Smooth muscle cell (in vitro differentiated cells): ENCODE measurements at regions not wholly inside any gene's neighbourhood (a gene's known extent, or its start where the extent isn't known, plus 50 kb on each side); places are given as distances from the start of the nearest gene placed in this dataset.

Experiments
- DNase-seq: peaks from one replicate; lab custom pipeline; 2025; ENCODE audit not compliant: unreplicated experiment; lab: John Stamatoyannopoulos, UW
- H2AFZ ChIP-seq: fragments of 200-600 bp; sonication (generic); 2 replicates; pipeline ENCODE4 v1.6.0; 2016; ENCODE audit warnings: antibody characterized with exemption, low read depth, mild to moderate bottlenecking
- H3F3A ChIP-seq: fragments of 200-600 bp; sonication (generic); 2 replicates; pipeline ENCODE4 v1.6.0; 2017; ENCODE audit warnings: antibody characterized with exemption, low read depth
- H3K27ac ChIP-seq: fragments of 200-600 bp; sonication (generic); 2 replicates; pipeline ENCODE4 v1.5.1; 2016; ENCODE audit warnings: low read depth, mild to moderate bottlenecking
- H3K27me3 ChIP-seq: fragments of 200-600 bp; sonication (generic); 2 replicates; pipeline ENCODE4 v1.6.1; 2016; ENCODE audit warnings: low read depth, mild to moderate bottlenecking
- H3K36me3 ChIP-seq: fragments of 200-600 bp; sonication (generic); 2 replicates; pipeline ENCODE4 v1.5.1; 2016; ENCODE audit warnings: low read depth
- H3K4me1 ChIP-seq: fragments of 200-600 bp; sonication (generic); 2 replicates; pipeline ENCODE4 v1.5.1; 2016; ENCODE audit warnings: low read depth
- H3K4me2 ChIP-seq: fragments of 200-600 bp; sonication (generic); 2 replicates; pipeline ENCODE4 v1.6.0; 2016; ENCODE audit warnings: mild to moderate bottlenecking
- H3K4me3 ChIP-seq: fragments of 200-600 bp; sonication (generic); 2 replicates; pipeline ENCODE4 v1.5.1; 2016; ENCODE audit warnings: mild to moderate bottlenecking
- H3K79me2 ChIP-seq: fragments of 200-600 bp; sonication (generic); 2 replicates; pipeline ENCODE4 v1.6.0; 2016; ENCODE audit warnings: low read depth, mild to moderate bottlenecking
- H3K9ac ChIP-seq: fragments of 200-600 bp; sonication (generic); 2 replicates; pipeline ENCODE4 v1.6.0; 2016; ENCODE audit warnings: low read depth
- H3K9me3 ChIP-seq: fragments of 200-600 bp; sonication (generic); replicated peaks from 2 replicates; pipeline ENCODE4 v1.5.1; 2016; ENCODE audit warnings: low read depth
- H4K20me1 ChIP-seq: fragments of 200-600 bp; sonication (generic); 2 replicates; pipeline ENCODE4 v1.6.0; 2016; ENCODE audit warnings: low read depth
- WGBS: methylation state at CpG from one replicate; pipeline ENCODE4 v1.1.7; 2016; ENCODE audit warnings: low lambda C conversion rate; 5-methylcytosine and 5-hydroxymethylcytosine counted together
- TF ChIP-seq, protein P1 (sequence below): fragments of 200-600 bp; sonication (generic); IDR thresholded peaks from 2 replicates; pipeline ENCODE4 v1.5.1; 2017; ENCODE audit warnings: borderline replicate concordance, mild to moderate bottlenecking, antibody characterized with exemption; ENCODE audit not compliant: insufficient read depth, poor library complexity, severe bottlenecking

DNA sequence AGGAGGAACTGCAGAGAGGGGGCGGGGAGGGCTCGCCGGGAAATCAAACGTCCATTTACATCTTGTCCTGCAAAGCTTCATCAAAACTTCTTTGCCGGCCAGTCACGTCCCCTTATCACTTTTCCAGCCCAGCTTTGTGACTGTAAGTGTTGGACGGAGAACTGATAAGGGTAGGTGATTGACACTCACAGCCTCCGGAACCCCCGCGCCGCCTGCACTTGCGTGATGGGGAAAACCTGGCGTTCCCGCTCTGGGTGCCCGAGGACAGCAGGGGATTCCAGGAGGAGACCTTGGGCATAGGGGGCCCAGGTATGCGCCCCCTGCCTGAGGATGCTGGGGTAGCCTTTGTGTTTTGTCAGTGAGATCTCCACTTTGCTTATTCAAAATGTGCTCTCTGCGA is 72.8 kb upstream of the ANKRD34C start:
- H3K4me3 ChIP-seq: no peak overlapping the region
- no peak overlapping the region for H2AFZ ChIP-seq
- peaks cover 11% of the 10 kb centered on the region for H3K4me1 ChIP-seq
- TF ChIP-seq, protein P1, sequence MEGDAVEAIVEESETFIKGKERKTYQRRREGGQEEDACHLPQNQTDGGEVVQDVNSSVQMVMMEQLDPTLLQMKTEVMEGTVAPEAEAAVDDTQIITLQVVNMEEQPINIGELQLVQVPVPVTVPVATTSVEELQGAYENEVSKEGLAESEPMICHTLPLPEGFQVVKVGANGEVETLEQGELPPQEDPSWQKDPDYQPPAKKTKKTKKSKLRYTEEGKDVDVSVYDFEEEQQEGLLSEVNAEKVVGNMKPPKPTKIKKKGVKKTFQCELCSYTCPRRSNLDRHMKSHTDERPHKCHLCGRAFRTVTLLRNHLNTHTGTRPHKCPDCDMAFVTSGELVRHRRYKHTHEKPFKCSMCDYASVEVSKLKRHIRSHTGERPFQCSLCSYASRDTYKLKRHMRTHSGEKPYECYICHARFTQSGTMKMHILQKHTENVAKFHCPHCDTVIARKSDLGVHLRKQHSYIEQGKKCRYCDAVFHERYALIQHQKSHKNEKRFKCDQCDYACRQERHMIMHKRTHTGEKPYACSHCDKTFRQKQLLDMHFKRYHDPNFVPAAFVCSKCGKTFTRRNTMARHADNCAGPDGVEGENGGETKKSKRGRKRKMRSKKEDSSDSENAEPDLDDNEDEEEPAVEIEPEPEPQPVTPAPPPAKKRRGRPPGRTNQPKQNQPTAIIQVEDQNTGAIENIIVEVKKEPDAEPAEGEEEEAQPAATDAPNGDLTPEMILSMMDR: no peak
- no peaks in the 10 kb centered on the region for H3K9me3 ChIP-seq
- H3K79me2 ChIP-seq: no peaks in the 10 kb centered on the region
- H3K4me2 ChIP-seq: no peak overlapping the region
- no peaks in the 10 kb centered on the region for H3F3A ChIP-seq
- H3K36me3 ChIP-seq: no peaks in the 10 kb centered on the region
- no peak for DNase-seq
- H4K20me1 ChIP-seq: no peaks in the 10 kb centered on the region
- 9% methylated on average over 17 of the region's 17 CpGs for WGBS
- H3K27me3 ChIP-seq: peaks cover 32% of the 10 kb centered on the region
- no peak overlapping the region for H3K9ac ChIP-seq
- no peak overlapping the region for H3K27ac ChIP-seq

DNA sequence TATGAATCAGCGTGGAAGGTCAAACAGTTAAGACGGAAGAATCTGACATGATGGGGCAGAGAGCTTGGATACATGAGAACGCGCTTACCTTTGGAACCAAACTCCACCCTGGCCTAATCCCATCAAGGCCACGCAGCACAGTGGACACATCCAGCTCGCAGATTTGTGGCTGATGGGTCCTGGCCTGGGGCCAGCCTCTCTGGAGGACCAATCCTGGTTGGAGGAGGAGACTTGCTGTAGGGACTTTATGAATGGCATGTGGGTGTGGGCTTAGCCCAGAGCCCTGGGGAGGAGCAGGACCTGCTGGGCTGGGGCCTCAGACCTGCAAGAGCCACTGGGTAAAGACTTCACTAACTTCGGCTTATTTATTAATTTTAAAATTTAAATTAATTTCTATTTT is 73.4 kb upstream of the ANKRD34C start:
- no peak for DNase-seq
- no peak overlapping the region for H3K9ac ChIP-seq
- H4K20me1 ChIP-seq: no peaks in the 10 kb centered on the region
- no peak overlapping the region for H2AFZ ChIP-seq
- no peak overlapping the region for H3K4me2 ChIP-seq
- H3F3A ChIP-seq: no peaks in the 10 kb centered on the region
- H3K27me3 ChIP-seq: peaks cover 32% of the 10 kb centered on the region
- no peak overlapping the region for H3K27ac ChIP-seq
- WGBS: 90% methylated on average over 7 of the region's 7 CpGs
- peaks cover 11% of the 10 kb centered on the region for H3K4me1 ChIP-seq
- no peaks in the 10 kb centered on the region for H3K9me3 ChIP-seq
- H3K4me3 ChIP-seq: no peak overlapping the region
- no peaks in the 10 kb centered on the region for H3K79me2 ChIP-seq
- TF ChIP-seq, protein P1: no peak
- H3K36me3 ChIP-seq: no peaks in the 10 kb centered on the region

DNA sequence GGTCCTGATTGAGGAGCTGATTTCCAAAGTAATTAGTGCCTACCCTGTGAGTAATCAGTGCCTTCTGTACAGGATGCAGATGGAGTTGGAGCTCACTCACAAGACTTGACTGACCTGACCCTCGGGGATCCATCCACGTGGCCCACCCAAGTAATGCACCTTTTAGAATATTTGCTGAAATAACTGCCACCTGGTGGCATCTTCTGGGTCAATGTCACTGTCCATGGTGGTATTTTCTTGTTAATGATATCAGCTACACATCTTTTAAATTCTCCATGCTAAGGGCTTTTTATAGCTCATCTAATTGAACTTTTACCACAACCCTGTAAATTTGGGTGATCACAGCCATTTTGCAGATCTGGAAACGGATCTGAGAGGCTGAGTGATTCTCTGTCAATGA is 74.3 kb upstream of the ANKRD34C start:
- Histone ChIP-seq H3K27ac (no peak overlapping the region), H3K9me3 (no peaks in the 10 kb centered on the region), H3K79me2 (no peaks in the 10 kb centered on the region), H3K4me2 (no peak overlapping the region), H3K4me3 (no peak overlapping the region), H3K27me3 (peaks cover 32% of the 10 kb centered on the region), H3K9ac (no peak overlapping the region), H3F3A (no peaks in the 10 kb centered on the region), H3K4me1 (peaks cover 11% of the 10 kb centered on the region), H4K20me1 (no peaks in the 10 kb centered on the region), H2AFZ (no peak overlapping the region), H3K36me3 (no peaks in the 10 kb centered on the region)
- DNase-seq: no peak
- TF ChIP-seq, protein P1: peak; percentile 11
- 65% methylated on average over 3 of the region's 3 CpGs for WGBS

DNA sequence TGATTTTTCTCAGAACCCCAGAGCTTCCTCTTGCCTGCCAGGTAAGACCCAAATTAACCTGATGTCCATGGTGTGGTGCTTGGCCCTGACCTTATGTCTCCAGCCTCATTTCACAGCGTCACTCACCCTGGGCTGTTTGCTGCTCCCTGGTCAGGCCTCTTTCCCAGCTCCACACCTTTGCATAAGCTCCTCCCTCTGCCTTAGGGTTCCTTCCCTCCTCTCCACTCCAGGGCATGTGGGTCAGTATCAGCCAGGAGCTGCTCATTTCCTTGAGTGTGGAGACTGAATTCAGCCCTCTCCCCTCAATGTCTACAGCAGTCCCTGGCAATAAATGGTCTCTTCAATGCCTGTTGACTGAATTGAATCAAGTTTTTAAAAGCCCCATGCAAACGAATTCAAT is 75.6 kb upstream of the ANKRD34C start:
- H3K4me1 ChIP-seq: peaks cover 8% of the 10 kb centered on the region
- H3K9me3 ChIP-seq: no peaks in the 10 kb centered on the region
- H4K20me1 ChIP-seq: no peaks in the 10 kb centered on the region
- no peak overlapping the region for H3K4me3 ChIP-seq
- TF ChIP-seq, protein P1: no peak
- H3K79me2 ChIP-seq: no peaks in the 10 kb centered on the region
- no peak overlapping the region for H2AFZ ChIP-seq
- no peaks in the 10 kb centered on the region for H3K36me3 ChIP-seq
- no peaks in the 10 kb centered on the region for H3F3A ChIP-seq
- DNase-seq: no peak
- no peak overlapping the region for H3K27ac ChIP-seq
- no peak overlapping the region for H3K4me2 ChIP-seq
- WGBS: 55% methylated on average over 2 of the region's 2 CpGs
- peaks cover 32% of the 10 kb centered on the region for H3K27me3 ChIP-seq
- H3K9ac ChIP-seq: no peak overlapping the region
